SKM-1 treated with dmso at 0.1 percent for 144 hours (cell line): ENCODE measurements at regions not wholly inside any gene's neighbourhood (a gene's known extent, or its start where the extent isn't known, plus 50 kb on each side); places are given as distances from the start of the nearest gene placed in this dataset.

Experiments used
- DNase-seq: peaks from one replicate; lab custom pipeline; 2025; ENCODE audit not compliant: unreplicated experiment; lab: John Stamatoyannopoulos, UW

DNA sequence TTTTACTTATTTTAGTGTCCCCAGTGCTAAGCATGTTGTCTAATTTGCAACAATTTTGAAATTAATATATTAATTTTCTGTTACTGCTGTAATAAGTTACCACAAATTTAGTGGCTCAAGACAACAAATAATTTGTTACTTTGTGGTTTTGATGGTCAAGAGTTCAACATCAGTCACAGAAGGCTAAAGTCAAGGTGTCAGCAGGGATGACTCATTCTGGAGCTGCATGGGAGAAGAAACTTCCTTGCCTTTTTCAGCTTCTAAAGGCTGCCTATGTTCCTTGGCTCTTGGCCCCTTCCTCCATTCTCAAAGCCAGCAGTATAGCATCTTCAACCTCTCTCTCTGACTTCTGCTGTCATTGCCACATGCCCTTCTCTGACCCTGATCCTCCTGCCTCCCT is 271.8 kb downstream of the HLX start:
- DNase-seq, result no peak

GRCh38 chr1:221154932-221155331 is 275.7 kb downstream of the HLX start:
- no peak for DNase-seq

GRCh38 chr1:221157026-221157761 is 278.0 kb downstream of the HLX start:
- peak; percentile 13 for DNase-seq

GRCh38 chr1:221159608-221160007 is 280.4 kb downstream of the HLX start:
- DNase-seq, result no peak

DNA sequence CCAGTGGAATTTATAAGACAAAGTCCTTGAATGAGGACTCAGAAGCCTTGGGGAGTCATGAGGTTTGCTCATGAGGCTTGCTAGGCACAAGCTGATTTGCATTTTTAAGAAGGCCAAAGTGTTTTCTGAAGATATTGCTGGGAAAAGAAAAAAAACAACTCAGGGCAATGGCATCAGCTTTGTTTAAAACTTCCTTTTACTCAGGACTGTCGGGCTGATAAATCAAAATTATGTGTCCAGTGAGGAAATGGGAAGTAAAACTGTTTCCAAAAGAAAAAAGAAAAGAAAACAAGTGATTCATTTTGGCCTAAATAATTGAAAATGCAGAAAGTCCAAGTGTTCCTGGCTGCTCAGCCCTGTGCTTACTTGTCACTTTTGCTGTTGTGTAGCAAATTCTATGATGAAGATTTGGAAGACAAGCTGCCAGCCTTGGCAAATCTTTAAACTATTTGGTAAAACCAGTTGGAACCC is 282.4 kb downstream of the HLX start:
- DNase-seq, result no peak

- no peak for DNase-seq
Measured at GRCh38 chr1:221162352-221162751, 283.1 kb downstream of the HLX start.

DNA sequence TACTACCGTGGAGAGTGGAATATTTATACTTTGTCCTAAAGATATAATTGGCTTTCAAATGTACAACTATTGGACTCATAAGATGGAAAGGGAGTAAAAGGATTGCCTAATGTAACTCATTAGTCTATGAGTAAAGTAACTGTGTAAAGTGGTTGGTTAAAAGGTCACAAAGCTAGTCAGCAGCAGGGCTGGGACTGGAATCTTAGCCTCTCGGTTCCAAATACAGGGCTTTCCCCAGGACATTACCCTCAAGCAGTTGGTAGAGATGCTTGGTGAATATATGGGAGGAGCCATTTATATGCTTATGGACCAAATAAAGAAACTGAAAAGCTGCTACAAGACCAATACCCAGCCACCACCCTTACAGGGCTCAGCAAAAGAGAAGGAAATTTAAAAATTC is 283.7 kb downstream of the HLX start:
- DNase-seq, result no peak

- DNase-seq, result no peak
Measured at GRCh38 chr1:221164029-221164428, 284.8 kb downstream of the HLX start.

GRCh38 chr1:221164951-221165838 is 286.0 kb downstream of the HLX start:
- DNase-seq, result no peak

- no peak for DNase-seq
Measured at GRCh38 chr1:221165839-221166500, 286.7 kb downstream of the HLX start.

DNA sequence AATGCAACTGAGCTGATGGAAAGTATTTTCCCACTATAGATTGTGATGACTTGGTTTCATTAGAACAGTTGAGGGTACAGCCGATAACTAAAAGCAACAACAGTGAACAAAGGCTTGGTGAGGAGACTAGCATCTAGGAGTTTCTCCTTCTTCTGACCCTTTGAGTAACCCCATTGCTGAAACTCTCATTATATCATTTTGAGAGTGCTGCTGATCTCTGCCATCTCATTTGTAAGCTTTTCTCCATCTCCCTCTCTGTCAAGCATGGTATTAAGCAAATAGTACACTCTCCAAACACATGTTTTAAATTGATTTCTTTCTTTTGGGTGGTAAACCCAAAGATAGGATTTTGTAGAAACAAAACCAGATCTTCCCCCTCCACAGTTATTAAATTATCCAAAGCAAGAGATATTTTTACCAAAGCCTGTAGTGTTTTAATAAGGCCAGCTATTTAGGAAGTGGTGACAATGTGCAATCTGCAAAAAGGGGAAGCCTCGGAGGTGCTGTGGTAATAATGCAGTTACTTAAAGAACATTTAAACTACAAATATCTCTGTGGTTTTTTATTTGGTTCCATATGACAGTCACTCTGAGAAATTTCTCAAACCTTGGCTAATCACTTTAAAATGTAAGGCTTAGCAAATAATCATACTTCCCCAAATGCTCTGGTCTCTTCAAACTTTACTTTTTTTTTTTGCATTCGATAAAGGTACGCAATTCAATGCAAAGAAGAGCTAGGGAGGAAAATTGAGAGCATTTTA is 287.5 kb downstream of the HLX start:
- DNase-seq, result peak; percentile 99

- no peak for DNase-seq
Measured at GRCh38 chr1:221169447-221169889, 290.2 kb downstream of the HLX start.

DNA sequence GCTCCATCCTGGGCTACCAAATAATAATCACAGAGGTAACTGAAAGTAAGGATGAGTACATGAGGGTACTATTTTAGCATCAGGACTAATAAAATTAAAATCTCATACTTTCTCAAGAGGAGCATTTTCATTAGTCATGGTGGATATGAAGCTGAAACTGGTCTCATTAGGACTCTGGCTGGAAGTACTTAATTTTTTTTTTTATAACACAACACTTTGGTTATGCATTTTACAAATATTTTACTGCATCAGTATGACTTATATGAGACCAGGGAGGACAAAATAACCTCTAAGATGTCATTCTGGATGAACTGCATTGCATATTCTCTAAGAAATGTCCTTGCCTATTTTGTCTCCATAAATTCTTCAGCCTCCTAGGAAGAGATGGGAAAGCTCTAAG is 290.9 kb downstream of the HLX start:
- no peak for DNase-seq

- DNase-seq, result no peak
Measured at GRCh38 chr1:221171768-221172167, 292.5 kb downstream of the HLX start.

DNA sequence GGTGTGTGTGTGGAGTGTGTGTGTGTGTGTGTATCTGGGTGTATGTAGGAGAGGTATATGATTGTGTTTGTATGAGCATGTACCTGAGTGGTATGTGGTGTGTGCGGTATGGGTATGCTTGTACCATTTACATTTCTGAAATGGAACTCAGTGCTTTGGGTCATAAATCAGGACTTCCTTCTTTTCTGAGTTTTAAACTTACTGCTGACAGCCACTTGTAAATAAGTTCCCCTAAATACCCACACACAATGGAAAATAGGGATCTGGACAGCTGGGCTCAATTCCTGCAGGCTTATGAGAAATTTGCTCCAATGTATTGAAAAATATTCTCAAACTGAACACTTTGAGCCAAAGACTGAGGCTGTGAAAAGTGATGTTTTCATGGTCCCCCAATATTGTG is 293.6 kb downstream of the HLX start:
- no peak for DNase-seq

GRCh38 chr1:221174330-221174993 is 295.2 kb downstream of the HLX start:
- no peak for DNase-seq

DNA sequence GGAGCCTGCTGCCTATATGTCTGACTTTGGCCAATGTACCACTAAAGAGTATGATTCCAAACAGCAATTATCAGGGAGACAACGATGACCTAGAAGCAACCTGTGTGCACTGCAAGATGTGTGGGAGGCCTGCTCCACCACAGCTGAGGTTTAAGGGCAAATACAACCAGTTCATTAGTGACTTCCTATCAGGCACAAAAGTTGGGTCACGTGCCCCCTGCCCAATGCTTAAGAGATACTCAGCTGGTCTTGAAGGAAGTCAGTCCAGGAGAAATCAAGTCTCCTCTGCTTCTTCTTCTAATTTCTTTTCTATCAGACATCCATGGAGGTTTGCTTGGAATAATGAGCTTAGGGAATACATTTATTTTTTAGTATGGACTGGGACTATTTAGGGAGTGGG is 296.0 kb downstream of the HLX start:
- DNase-seq, result no peak

DNA sequence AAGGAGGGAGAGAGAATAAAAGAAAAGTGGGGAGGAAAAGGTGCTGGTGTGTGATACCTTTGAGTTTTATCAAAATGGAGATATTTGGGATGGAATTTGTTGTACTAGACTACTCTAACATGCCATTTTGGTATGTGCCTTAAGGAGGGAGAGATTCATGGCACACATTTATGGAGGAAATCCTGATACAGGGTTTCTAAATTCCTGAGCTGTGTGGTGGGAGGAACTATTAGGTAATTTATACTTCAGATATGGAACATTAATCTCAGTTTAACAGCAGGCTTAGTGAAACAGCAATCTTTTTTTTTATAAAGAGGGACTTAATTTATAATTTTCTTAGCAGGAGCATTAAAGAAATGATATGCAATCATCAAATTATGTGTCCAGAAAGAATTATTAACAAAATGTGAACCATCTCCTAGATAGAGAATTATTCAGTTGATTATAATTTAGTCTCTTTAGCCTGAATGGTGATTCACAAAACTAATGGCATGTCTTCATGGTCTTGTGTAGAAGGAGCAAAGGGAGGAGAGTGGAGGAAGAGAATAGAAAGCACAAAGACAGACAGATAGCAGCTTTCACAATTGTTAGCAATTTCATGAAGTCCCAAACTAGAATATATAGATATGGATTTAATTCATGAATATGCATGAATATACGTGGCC is 301.6 kb downstream of the HLX start:
- no peak for DNase-seq

- peak; percentile 15 for DNase-seq
Measured at GRCh38 chr1:221182791-221183533, 303.7 kb downstream of the HLX start.
